ENCODE measurements at regions not wholly inside any gene's neighbourhood (a gene's known extent, or its start where the extent isn't known, plus 50 kb on each side); places are given as distances from the start of the nearest gene placed in this dataset.

DNA sequence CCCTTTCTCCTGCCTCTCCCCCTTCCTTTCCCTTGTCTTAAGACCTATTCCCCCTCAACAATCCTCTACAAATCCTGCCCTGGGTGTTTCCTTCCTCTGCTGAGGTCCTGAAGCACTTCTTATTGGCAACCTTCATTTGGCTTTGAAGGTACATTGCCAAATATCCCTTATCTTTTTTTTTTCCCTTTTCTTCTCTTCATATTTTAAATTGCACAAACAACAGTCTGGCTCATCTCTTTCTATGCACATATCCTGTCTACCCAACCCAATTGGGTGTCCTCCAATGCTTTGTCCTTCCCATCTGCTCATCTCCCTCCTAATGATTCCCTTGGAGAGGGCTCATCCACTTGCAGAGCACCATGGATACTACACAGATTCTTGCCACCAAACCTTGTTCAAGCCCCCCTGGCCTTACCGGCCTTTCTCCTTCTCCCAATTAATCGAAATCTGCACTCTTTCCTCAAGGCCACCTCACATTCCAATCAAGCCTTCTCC is 537.9 kb upstream of the JARID2 start:
- H3K27me3 Mint-ChIP-seq (ENCODE audit: insufficient read depth, unreplicated experiment): no peaks in the 10 kb centered on the region
- intact Hi-C loops (cut with micrococcal nuclease; ENCODE audit: unreplicated experiment): no loop called here
- no peak overlapping the region for H3K4me3 Mint-ChIP-seq (ENCODE audit: unreplicated experiment)
- H3K4me3 ChIP-seq (ENCODE audit: low read depth, low read length): no peak overlapping the region
- TF ChIP-seq, protein P1, sequence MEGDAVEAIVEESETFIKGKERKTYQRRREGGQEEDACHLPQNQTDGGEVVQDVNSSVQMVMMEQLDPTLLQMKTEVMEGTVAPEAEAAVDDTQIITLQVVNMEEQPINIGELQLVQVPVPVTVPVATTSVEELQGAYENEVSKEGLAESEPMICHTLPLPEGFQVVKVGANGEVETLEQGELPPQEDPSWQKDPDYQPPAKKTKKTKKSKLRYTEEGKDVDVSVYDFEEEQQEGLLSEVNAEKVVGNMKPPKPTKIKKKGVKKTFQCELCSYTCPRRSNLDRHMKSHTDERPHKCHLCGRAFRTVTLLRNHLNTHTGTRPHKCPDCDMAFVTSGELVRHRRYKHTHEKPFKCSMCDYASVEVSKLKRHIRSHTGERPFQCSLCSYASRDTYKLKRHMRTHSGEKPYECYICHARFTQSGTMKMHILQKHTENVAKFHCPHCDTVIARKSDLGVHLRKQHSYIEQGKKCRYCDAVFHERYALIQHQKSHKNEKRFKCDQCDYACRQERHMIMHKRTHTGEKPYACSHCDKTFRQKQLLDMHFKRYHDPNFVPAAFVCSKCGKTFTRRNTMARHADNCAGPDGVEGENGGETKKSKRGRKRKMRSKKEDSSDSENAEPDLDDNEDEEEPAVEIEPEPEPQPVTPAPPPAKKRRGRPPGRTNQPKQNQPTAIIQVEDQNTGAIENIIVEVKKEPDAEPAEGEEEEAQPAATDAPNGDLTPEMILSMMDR (IDR thresholded peaks at IDR 0.05; ENCODE audit: insufficient read depth in 1 of 2, low read depth in 1 of 2, low read length in 1 of 2, severe bottlenecking in 1 of 2, unreplicated experiment in 1 of 2): no peak
- no peaks in the 10 kb centered on the region for H3K27me3 ChIP-seq (replicated peaks; ENCODE audit: control insufficient read depth, insufficient read depth, low read length)
- no peaks in the 10 kb centered on the region for H3K4me1 Mint-ChIP-seq (ENCODE audit: low read depth, unreplicated experiment)
- H3K27ac Mint-ChIP-seq (ENCODE audit: unreplicated experiment): no peak overlapping the region
- H3K4me1 ChIP-seq: no peaks in the 10 kb centered on the region
- no peaks in the 10 kb centered on the region for H3K36me3 ChIP-seq (ENCODE audit: control insufficient read depth, insufficient read depth, low read length)
- no peaks in the 10 kb centered on the region for H3K9me3 Mint-ChIP-seq (ENCODE audit: unreplicated experiment)
- ChIA-PET POLR2A (no interaction called here), CTCF (no interaction called here)
- no peaks in the 10 kb centered on the region for H3K36me3 Mint-ChIP-seq (ENCODE audit: insufficient read depth, unreplicated experiment)
- DNase-seq: no peak
- no TSS peak for BruUV-seq (replicated peaks)
- no peaks in the 10 kb centered on the region for H3K9me3 ChIP-seq

DNA sequence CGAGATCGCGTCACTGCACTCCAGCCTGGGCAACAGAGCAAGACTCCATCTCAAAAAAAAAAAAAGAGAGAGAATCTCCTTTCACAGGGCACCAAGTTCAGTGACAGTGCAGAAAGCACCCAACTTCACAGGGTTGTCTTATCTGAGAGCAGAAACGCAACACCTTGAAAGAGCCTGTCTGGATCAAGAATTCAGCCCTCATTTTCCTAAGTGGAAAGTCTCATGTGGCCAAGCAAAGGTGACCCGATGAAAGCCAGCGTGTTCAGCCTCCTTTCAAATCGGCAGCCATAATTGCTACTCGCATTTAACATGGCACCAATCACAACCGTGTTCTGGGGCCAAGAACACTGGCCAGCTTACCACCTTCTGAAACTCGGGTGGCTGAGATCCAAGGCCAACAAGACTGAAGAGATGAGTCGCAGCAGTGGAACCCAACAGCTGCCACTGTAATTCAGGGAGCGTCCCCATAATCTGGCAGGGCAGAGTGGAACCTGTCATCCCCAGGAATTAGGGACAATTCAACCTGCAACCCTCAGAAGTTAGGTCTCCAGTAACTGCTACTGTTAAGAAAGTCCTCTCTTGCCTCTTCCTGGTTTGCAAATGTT is 536.7 kb upstream of the JARID2 start:
- Histone ChIP-seq H3K4me1 (no peaks in the 10 kb centered on the region), H3K4me3 (ENCODE audit: low read depth, low read length) (no peak overlapping the region), H3K36me3 (ENCODE audit: control insufficient read depth, insufficient read depth, low read length) (no peaks in the 10 kb centered on the region), H3K9me3 (no peaks in the 10 kb centered on the region), H3K27me3 (replicated peaks; ENCODE audit: control insufficient read depth, insufficient read depth, low read length) (no peaks in the 10 kb centered on the region)
- ChIA-PET POLR2A (no interaction called here), CTCF (no interaction called here)
- H3K27ac Mint-ChIP-seq (ENCODE audit: unreplicated experiment): no peak overlapping the region
- TF ChIP-seq, protein P1 (IDR thresholded peaks at IDR 0.05; ENCODE audit: insufficient read depth in 1 of 2, low read depth in 1 of 2, low read length in 1 of 2, severe bottlenecking in 1 of 2, unreplicated experiment in 1 of 2): no peak
- H3K4me1 Mint-ChIP-seq (ENCODE audit: low read depth, unreplicated experiment): no peaks in the 10 kb centered on the region
- no peaks in the 10 kb centered on the region for H3K36me3 Mint-ChIP-seq (ENCODE audit: insufficient read depth, unreplicated experiment)
- intact Hi-C loops (cut with micrococcal nuclease; ENCODE audit: unreplicated experiment): no loop called here
- no TSS peak for BruUV-seq (replicated peaks)
- H3K27me3 Mint-ChIP-seq (ENCODE audit: insufficient read depth, unreplicated experiment): no peaks in the 10 kb centered on the region
- no peaks in the 10 kb centered on the region for H3K9me3 Mint-ChIP-seq (ENCODE audit: unreplicated experiment)
- no peak overlapping the region for H3K4me3 Mint-ChIP-seq (ENCODE audit: unreplicated experiment)
- DNase-seq: no peak

DNA sequence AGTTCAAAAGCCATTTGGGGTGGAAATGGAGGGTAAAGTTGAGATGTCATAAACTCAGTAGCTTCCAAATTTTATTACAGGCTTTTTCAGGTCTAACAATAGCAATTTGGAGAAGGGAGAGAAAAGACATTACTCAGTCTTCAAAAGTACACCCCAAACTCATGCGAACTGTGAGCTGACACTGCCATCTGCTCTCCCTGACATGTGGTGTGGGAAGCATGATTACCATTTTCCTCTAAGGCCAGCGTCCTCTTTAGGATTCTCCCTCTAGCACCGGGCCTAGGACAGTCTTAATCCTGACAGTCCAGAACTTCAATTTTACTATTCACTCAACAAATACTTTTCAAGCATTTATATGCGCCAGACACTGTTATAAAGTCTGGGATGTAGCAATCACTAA is 536.0 kb upstream of the JARID2 start:
- intact Hi-C loops (cut with micrococcal nuclease; ENCODE audit: unreplicated experiment): no loop called here
- TF ChIP-seq, protein P1 (IDR thresholded peaks at IDR 0.05; ENCODE audit: insufficient read depth in 1 of 2, low read depth in 1 of 2, low read length in 1 of 2, severe bottlenecking in 1 of 2, unreplicated experiment in 1 of 2): no peak
- BruUV-seq (replicated peaks): no TSS peak

More for the DNA sequence above, 536.0 kb upstream of the JARID2 start:
- H3K4me3 ChIP-seq (ENCODE audit: low read depth, low read length): no peak overlapping the region
- no peaks in the 10 kb centered on the region for H3K27me3 Mint-ChIP-seq (ENCODE audit: insufficient read depth, unreplicated experiment)
- no peak overlapping the region for H3K27ac Mint-ChIP-seq (ENCODE audit: unreplicated experiment)
- H3K9me3 ChIP-seq: no peaks in the 10 kb centered on the region
- H3K9me3 Mint-ChIP-seq (ENCODE audit: unreplicated experiment): no peaks in the 10 kb centered on the region
- no peaks in the 10 kb centered on the region for H3K4me1 ChIP-seq
- no peak for DNase-seq
- H3K36me3 Mint-ChIP-seq (ENCODE audit: insufficient read depth, unreplicated experiment): no peaks in the 10 kb centered on the region
- no peaks in the 10 kb centered on the region for H3K27me3 ChIP-seq (replicated peaks; ENCODE audit: control insufficient read depth, insufficient read depth, low read length)
- no peak overlapping the region for H3K4me3 Mint-ChIP-seq (ENCODE audit: unreplicated experiment)
- no peaks in the 10 kb centered on the region for H3K4me1 Mint-ChIP-seq (ENCODE audit: low read depth, unreplicated experiment)
- CTCF ChIA-PET: no interaction called here
- H3K36me3 ChIP-seq (ENCODE audit: control insufficient read depth, insufficient read depth, low read length): no peaks in the 10 kb centered on the region
- POLR2A ChIA-PET: no interaction called here

All from Caco-2 (cell line).